ENCODE measurements at regions not wholly inside any gene's neighbourhood (a gene's known extent, or its start where the extent isn't known, plus 50 kb on each side); places are given as distances from the start of the nearest gene placed in this dataset.

DNA sequence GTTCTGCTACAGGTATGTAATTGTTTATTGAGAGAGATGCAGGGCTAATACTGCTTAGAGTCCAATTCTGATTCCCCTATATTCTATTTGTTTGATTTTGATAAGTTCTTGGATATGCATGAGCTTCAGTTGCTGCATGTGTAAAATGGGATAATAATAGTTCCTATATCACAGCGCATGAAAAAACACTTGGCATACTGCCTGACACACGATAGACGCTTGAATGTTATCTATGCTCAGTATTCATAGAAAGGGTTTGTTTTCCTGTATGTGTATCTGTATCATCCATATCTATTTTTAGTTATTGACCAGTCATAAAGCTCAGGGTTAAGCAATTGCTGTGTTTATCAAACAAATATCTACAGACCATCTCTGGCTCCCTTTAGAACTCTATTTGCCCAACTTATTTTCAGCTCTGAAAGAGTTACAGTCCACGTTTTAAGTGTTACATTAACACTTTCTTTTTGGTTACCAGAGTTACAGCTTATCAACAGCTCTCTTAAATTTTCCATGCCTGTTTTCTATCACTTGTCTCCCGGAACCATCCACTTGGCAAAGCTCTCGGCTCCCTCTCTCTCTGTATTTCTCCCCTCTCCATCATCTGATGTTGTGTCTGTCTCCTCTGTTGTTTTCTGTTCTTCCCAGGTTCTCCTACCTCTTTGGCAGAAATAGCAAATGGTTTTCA lies 334.8 kb downstream of the CBLN1 start:
- no peak for TF ChIP-seq POLR2A (IDR thresholded peaks at IDR 0.05)
- TF ChIP-seq, protein P1, sequence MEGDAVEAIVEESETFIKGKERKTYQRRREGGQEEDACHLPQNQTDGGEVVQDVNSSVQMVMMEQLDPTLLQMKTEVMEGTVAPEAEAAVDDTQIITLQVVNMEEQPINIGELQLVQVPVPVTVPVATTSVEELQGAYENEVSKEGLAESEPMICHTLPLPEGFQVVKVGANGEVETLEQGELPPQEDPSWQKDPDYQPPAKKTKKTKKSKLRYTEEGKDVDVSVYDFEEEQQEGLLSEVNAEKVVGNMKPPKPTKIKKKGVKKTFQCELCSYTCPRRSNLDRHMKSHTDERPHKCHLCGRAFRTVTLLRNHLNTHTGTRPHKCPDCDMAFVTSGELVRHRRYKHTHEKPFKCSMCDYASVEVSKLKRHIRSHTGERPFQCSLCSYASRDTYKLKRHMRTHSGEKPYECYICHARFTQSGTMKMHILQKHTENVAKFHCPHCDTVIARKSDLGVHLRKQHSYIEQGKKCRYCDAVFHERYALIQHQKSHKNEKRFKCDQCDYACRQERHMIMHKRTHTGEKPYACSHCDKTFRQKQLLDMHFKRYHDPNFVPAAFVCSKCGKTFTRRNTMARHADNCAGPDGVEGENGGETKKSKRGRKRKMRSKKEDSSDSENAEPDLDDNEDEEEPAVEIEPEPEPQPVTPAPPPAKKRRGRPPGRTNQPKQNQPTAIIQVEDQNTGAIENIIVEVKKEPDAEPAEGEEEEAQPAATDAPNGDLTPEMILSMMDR (IDR thresholded peaks at IDR 0.05) = no peak
